Ishikawa (cell line): ENCODE measurements at regions not wholly inside any gene's neighbourhood (a gene's known extent, or its start where the extent isn't known, plus 50 kb on each side); places are given as distances from the start of the nearest gene placed in this dataset.

ENCODE experiments used
- CEBPB ChIP-seq: IDR thresholded peaks from 2 replicates; pipeline ENCODE4 v1.6.1; 2012
- CREB1 ChIP-seq: IDR thresholded peaks from 2 replicates; pipeline ENCODE4 v1.6.1; 2012; ENCODE audit warnings: low read depth
- EGR1 ChIP-seq: IDR thresholded peaks from 2 replicates; pipeline ENCODE4 v1.6.1; 2012
- EP300 ChIP-seq: IDR thresholded peaks from 2 replicates; pipeline ENCODE4 v1.6.1; 2012; ENCODE audit warnings: borderline replicate concordance
- FOXM1 ChIP-seq: IDR thresholded peaks from 2 replicates; pipeline ENCODE4 v1.6.1; 2012; ENCODE audit warnings: low read depth, borderline replicate concordance
- MAX ChIP-seq: IDR thresholded peaks from 2 replicates; pipeline ENCODE4 v1.6.1; 2012
- NFIC ChIP-seq: IDR thresholded peaks from 2 replicates; pipeline ENCODE4 v1.6.1; 2012
- RAD21 ChIP-seq: IDR thresholded peaks from 2 replicates; pipeline ENCODE4 v1.6.1; 2012; ENCODE audit warnings: low read depth
- REST ChIP-seq: IDR thresholded peaks from 2 replicates; pipeline ENCODE4 v1.6.1; 2012; ENCODE audit warnings: low read depth, mild to moderate bottlenecking
- TAF1 ChIP-seq: IDR thresholded peaks from 2 replicates; pipeline ENCODE4 v1.6.1; 2012; ENCODE audit warnings: low read depth, mild to moderate bottlenecking
- TCF12 ChIP-seq: IDR thresholded peaks from 2 replicates; pipeline ENCODE4 v1.6.1; 2012; ENCODE audit warnings: low read depth
- TEAD4 ChIP-seq: IDR thresholded peaks from 2 replicates; pipeline ENCODE4 v1.6.1; 2012
- USF1 ChIP-seq: IDR thresholded peaks from 2 replicates; pipeline ENCODE4 v1.6.1; 2012
- YY1 ChIP-seq: IDR thresholded peaks from 2 replicates; pipeline ENCODE4 v1.6.1; 2012; ENCODE audit warnings: low read depth
- ZBTB7A ChIP-seq: IDR thresholded peaks from 2 replicates; pipeline ENCODE4 v1.6.1; 2012; ENCODE audit warnings: low read depth

GRCh38 chr13:22428188-22428828 lies 752.5 kb upstream of the SGCG start:
- TF ChIP-seq TCF12: no peak
- no peak for TF ChIP-seq TAF1
- no peak for TF ChIP-seq REST
- no peak for TF ChIP-seq CREB1
- TF ChIP-seq EP300: no peak
- no peak for TF ChIP-seq RAD21
- no peak for TF ChIP-seq USF1
- no peak for TF ChIP-seq TEAD4

GRCh38 chr13:22432690-22433089 lies 748.1 kb upstream of the SGCG start:
- TF ChIP-seq MAX: no peak
- no peak for TF ChIP-seq USF1
- no peak for TF ChIP-seq NFIC
- TF ChIP-seq EP300: no peak
- no peak for TF ChIP-seq ZBTB7A
- no peak for TF ChIP-seq EGR1

- TF ChIP-seq CEBPB (no peak), RAD21 (no peak), MAX (no peak), NFIC (no peak), USF1 (no peak), ZBTB7A (no peak), FOXM1 (no peak), TEAD4 (no peak), CREB1 (no peak), YY1 (no peak), TAF1 (no peak)
Measured at GRCh38 chr13:22447132-22447886, 733.5 kb upstream of the SGCG start.

- no peak for TF ChIP-seq NFIC
Measured at GRCh38 chr13:22449251-22449650, 731.5 kb upstream of the SGCG start.

GRCh38 chr13:22451327-22451741 lies 729.4 kb upstream of the SGCG start:
- TF ChIP-seq EP300 (no peak), CEBPB (peak; percentile 94), TEAD4 (peak; percentile 46; the same call in 1 of the 2 replicates), REST (no peak), NFIC (peak; percentile 74), YY1 (no peak), TAF1 (no peak), USF1 (no peak), EGR1 (no peak)

GRCh38 chr13:22454586-22454985 lies 726.2 kb upstream of the SGCG start:
- TF ChIP-seq TCF12: no peak
- TF ChIP-seq EGR1: no peak
- TF ChIP-seq TAF1: no peak
- TF ChIP-seq CREB1: no peak
- TF ChIP-seq MAX: no peak
- no peak for TF ChIP-seq FOXM1
